Vagina (tissue), 2 donors: ENCODE measurements at regions not wholly inside any gene's neighbourhood (a gene's known extent, or its start where the extent isn't known, plus 50 kb on each side); places are given as distances from the start of the nearest gene placed in this dataset.

Source experiments
- POLR2A ChIP-seq, 2 donors: fragments of 450-650 bp; IDR thresholded peaks; one replicate each; pipeline ENCODE4 v1.6.1; 2017; ENCODE audit warnings: antibody characterized with exemption in 2 of 2, mild to moderate bottlenecking in 2 of 2, moderate library complexity in 2 of 2
- POLR2AphosphoS5 ChIP-seq, 2 donors: sonication (generic); formaldehyde crosslinking; IDR thresholded peaks; one replicate each; pipeline ENCODE4 v1.9.0; 2017; ENCODE audit warnings: antibody characterized with exemption in 2 of 2, mild to moderate bottlenecking in 2 of 2, low read depth in 1 of 2; ENCODE audit not compliant: insufficient read depth in 1 of 2
- TF ChIP-seq, protein P1 (sequence below), 3 experiments: fragments of 450-650 bp in 2 of 3; fragments of 200-600 bp in 1 of 3; sonication (generic) in 1 of 3; IDR thresholded peaks; one replicate each; pipeline ENCODE4 v1.5.1; 2017 to 2019; ENCODE audit warnings: antibody characterized with exemption in 3 of 3, mild to moderate bottlenecking in 2 of 3, moderate library complexity in 2 of 3

GRCh38 chr2:128413014-128413717 is 94.5 kb upstream of the HS6ST1 start:
- TF ChIP-seq, protein P1, sequence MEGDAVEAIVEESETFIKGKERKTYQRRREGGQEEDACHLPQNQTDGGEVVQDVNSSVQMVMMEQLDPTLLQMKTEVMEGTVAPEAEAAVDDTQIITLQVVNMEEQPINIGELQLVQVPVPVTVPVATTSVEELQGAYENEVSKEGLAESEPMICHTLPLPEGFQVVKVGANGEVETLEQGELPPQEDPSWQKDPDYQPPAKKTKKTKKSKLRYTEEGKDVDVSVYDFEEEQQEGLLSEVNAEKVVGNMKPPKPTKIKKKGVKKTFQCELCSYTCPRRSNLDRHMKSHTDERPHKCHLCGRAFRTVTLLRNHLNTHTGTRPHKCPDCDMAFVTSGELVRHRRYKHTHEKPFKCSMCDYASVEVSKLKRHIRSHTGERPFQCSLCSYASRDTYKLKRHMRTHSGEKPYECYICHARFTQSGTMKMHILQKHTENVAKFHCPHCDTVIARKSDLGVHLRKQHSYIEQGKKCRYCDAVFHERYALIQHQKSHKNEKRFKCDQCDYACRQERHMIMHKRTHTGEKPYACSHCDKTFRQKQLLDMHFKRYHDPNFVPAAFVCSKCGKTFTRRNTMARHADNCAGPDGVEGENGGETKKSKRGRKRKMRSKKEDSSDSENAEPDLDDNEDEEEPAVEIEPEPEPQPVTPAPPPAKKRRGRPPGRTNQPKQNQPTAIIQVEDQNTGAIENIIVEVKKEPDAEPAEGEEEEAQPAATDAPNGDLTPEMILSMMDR (IDR thresholded peaks at IDR 0.05): no peak
- TF ChIP-seq POLR2AphosphoS5 (IDR thresholded peaks at IDR 0.05; ENCODE audit: insufficient read depth in 1 of 2, low read depth in 1 of 2): no peak
- no peak for TF ChIP-seq POLR2A (IDR thresholded peaks at IDR 0.05)
